Activated CD4-positive, alpha-beta memory T cell treated with anti-CD3 and anti-CD28 coated beads for 36 hours (primary cell): ENCODE measurements at regions not wholly inside any gene's neighbourhood (a gene's known extent, or its start where the extent isn't known, plus 50 kb on each side); places are given as distances from the start of the nearest gene placed in this dataset.

Experiments
- CTCF ChIA-PET: fragments of 350-600 bp; sonication (Branson Sonifier 250); formaldehyde crosslinking; loops from one replicate; lab custom pipeline; 2021; ENCODE audit warnings: antibody characterized with exemption, inconsistent platforms; lab: Charles Lee
- POLR2A ChIA-PET: fragments of 350-600 bp; sonication (Branson Sonifier 250); formaldehyde crosslinking; loops from one replicate; lab custom pipeline; 2021; ENCODE audit warnings: antibody characterized with exemption; lab: Charles Lee
- DNase-seq: peaks from one replicate; pipeline ENCODE4 v3.0.0-alpha.2; 2020
- H3K27ac Mint-ChIP-seq: one replicate; pipeline ENCODE4 v1.8.0; 2021; ENCODE audit warnings: mixed read lengths
- H3K27me3 Mint-ChIP-seq: one replicate; pipeline ENCODE4 v1.8.0; 2021; ENCODE audit warnings: mixed read lengths
- H3K36me3 Mint-ChIP-seq: one replicate; pipeline ENCODE4 v1.8.0; 2021; ENCODE audit warnings: mixed read lengths
- H3K4me1 Mint-ChIP-seq: one replicate; pipeline ENCODE4 v1.8.0; 2021; ENCODE audit warnings: low read depth, mixed read lengths
- H3K4me3 Mint-ChIP-seq: one replicate; pipeline ENCODE4 v1.8.0; 2021; ENCODE audit warnings: mild to moderate bottlenecking, mixed read lengths
- H3K9me3 Mint-ChIP-seq: one replicate; pipeline ENCODE4 v1.8.0; 2021; ENCODE audit warnings: mixed read lengths
- intact Hi-C: fragments of 100-400 bp; cut with micrococcal nuclease; formaldehyde crosslinking; loops from one replicate; pipeline ENCODE4 v1.15.1; 2023

DNA sequence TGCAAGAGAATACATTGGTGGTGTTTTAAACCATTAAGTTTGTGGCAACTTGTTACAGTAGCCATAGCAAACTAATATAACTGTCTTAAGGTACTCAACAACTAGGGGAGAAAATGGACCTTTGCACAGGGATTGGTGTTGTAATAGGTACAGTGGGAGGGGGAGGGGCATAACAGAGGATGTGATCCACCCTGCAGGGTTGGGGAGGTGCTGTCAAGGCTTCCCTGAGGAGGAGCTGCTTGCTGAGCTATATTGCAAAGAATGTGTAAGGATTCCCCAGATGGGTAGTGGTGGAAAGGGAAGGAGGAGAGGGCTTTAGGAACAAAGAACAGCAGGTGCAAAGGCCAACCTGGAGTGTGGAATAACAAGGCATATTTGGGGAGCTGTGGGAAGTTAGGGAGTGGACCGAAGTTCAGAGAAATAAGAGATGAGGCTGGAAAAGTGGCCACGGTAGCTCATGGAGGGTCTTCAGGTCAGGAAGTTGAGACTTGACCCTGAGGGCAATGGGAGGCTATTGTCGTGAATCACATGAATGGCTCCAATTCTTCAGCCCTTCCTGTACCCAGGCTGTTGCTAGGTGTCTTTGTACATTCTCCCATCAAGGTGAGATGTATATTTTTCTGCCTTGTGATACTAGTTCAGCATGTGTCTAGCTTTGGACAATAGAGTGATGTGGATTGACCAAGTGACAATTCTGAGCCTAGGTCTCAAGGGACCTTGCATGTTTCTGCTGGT, 168.6 kb upstream of the CSF3R start:
- Mint-ChIP-seq H3K4me3 (no peak overlapping the region), H3K9me3 (no peaks in the 10 kb centered on the region), H3K27me3 (peaks cover 31% of the 10 kb centered on the region), H3K36me3 (no peaks in the 10 kb centered on the region), H3K27ac (no peak overlapping the region), H3K4me1 (no peaks in the 10 kb centered on the region)
- ChIA-PET POLR2A (no interaction called here), CTCF (interaction anchor here (0.7 to 2.4 kb wide), 7 partner anchors 8 to 135 kb away, joined by 3 to 12 read pairs (median 3); no protein-coding TSS in a partner anchor)
- intact Hi-C loops = no loop called here
- DNase-seq = no peak

DNA sequence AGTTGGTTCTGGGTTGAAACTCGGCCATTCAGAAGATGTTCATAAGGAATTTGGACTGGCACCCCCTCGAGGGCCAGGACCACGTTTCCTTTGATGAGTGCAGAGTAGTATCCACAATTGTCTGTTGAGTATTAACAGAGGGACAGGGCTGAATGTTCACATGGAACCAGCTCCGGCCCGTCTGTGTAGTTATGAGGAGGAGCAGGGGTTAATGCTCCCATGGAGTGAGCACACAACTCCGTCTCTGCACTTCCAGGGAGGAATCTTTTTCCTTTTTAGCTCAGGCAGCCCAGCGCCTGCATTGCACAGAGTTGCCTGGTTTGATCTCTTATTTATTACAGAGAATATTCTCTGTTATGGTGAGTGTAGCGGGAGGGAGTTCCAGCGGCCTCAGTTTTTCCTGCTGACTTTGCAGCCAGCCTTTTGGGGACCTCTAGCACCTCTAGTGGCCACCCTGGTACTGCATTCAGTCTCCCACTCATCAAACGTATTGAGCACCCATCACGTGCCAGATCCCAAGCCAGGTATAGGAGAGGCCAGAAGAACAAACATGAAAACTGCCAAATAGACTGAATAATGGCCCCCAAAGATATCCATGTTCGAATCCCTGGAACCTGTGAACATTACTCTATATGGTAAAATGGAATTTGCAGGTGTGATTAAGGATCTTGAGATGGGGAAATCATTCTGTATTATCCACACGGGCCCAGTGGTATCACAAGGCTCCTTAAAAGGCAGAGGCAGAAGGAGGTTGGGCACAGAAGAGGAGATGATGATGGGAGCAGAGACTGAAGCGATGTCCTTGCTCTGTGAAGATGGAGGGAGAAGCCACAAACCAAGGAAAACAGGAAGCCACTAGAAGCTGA, 167.7 kb upstream of the CSF3R start:
- H3K27me3 Mint-ChIP-seq = peaks cover 29% of the 10 kb centered on the region
- H3K4me3 Mint-ChIP-seq = no peak overlapping the region

DNA sequence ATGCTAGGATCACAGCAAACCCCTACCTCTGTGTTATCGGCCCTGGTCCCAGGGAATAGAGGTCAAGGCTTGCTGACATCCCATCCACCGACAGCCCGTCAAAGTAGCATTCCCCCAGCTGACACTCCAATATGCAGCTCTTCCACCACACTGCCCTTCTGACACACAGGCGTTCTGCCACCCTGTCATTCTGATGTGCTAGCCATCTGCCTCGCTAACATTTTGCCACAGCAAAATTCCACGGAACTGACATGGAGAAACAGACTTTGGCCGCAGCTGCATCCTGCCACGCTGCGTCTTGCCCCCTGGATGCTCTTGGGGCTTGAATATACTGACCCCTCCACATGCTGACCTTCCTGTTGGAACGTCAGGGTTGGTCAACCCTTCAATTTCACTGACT, 163.2 kb upstream of the CSF3R start:
- peaks cover 18% of the 10 kb centered on the region for H3K27me3 Mint-ChIP-seq
- ChIA-PET POLR2A (no interaction called here), CTCF (no interaction called here)
- no peak for DNase-seq
- no peak overlapping the region for H3K27ac Mint-ChIP-seq
- H3K4me3 Mint-ChIP-seq = no peak overlapping the region
- H3K4me1 Mint-ChIP-seq = no peaks in the 10 kb centered on the region
- no peaks in the 10 kb centered on the region for H3K9me3 Mint-ChIP-seq
- H3K36me3 Mint-ChIP-seq = no peaks in the 10 kb centered on the region
- intact Hi-C loops = no loop called here

More for the DNA sequence above, 167.7 kb upstream of the CSF3R start:
- no peak overlapping the region for H3K27ac Mint-ChIP-seq
- no peaks in the 10 kb centered on the region for H3K36me3 Mint-ChIP-seq
- peak; percentile 79 for DNase-seq
- CTCF ChIA-PET = interaction anchor here (0.7 to 2.4 kb wide), 9 partner anchors 10 to 134 kb away, joined by 3 to 12 read pairs (median 3); no protein-coding TSS in a partner anchor
- POLR2A ChIA-PET = no interaction called here
- intact Hi-C loops = no loop called here
- no peaks in the 10 kb centered on the region for H3K9me3 Mint-ChIP-seq
- no peaks in the 10 kb centered on the region for H3K4me1 Mint-ChIP-seq

DNA sequence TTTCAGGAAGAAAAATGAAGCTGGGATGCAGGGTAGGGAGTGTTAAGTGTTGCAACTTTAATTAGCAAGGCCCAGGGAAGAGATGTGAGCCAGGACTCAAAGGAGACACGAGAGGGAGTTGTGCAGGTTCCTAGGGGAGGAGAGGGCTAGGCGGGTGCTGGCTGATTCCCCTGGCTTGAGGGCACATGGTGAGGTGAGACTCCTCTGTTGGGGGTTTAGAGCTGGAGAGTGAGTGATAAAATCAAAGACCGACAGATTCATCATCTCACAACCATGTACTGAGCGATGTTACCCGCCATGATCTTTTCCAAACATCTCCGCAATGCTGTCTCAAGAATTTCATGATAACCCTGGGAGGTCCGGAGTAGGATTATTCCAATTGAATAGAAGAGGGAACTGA, 161.8 kb upstream of the CSF3R start:
- intact Hi-C loops = no loop called here
- H3K4me1 Mint-ChIP-seq = no peaks in the 10 kb centered on the region
- H3K27ac Mint-ChIP-seq = no peak overlapping the region
- no peak for DNase-seq
- H3K36me3 Mint-ChIP-seq = no peaks in the 10 kb centered on the region
- peaks cover 8% of the 10 kb centered on the region for H3K27me3 Mint-ChIP-seq
- H3K9me3 Mint-ChIP-seq = no peaks in the 10 kb centered on the region
- H3K4me3 Mint-ChIP-seq = no peak overlapping the region
- CTCF ChIA-PET = no interaction called here
- POLR2A ChIA-PET = no interaction called here

DNA sequence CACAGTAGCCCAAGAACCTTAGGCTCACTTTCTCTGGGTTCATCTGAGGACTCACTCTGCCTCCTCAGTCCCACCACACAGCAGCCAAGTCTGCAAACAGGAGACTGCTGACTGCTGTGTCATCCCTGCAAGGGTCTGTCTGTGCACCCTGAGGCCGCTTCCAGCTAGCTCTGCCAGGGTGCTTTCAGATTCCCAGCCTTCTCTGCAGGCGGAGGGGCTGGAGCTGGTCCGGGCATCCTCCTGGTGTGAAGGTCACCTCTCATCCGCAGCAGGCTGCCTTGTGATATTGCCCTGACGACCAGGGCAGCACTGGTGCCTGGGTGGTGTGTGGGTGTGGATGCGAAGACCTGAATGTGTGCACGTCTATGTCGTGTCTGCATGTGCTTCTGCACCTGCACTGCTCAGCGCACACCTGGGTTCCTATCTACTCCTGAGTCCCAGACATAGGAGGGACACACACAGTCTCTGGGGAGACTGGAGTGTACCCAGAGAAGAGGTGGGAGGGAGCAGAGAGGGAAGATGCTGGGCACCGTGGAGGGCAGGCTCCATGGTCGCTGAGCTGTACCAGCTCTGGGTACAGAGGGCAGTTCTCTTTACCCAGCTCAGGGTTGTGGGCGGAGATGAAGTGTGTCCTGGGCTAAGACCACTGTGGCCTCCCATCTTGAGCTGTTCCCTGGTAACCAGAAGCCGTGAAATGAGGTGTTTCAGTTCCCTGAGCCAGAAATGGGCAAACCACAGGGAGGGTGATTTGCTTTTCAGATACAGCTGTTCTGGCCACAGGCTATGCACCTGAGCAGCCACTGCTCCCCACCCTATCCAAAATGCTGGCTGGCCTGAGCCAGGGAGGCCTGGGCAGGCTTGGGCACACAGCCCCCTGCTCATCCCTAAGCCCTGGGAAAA, 160.9 kb upstream of the CSF3R start:
- Mint-ChIP-seq H3K4me1 (no peaks in the 10 kb centered on the region), H3K9me3 (no peaks in the 10 kb centered on the region), H3K4me3 (no peak overlapping the region), H3K27me3 (peaks cover 8% of the 10 kb centered on the region), H3K27ac (no peak overlapping the region), H3K36me3 (no peaks in the 10 kb centered on the region)
- ChIA-PET CTCF (interaction anchor here (0.8 kb wide), 1 partner anchor 8 kb away, joined by 3 read pairs; no protein-coding TSS in a partner anchor), POLR2A (no interaction called here)
- intact Hi-C loops = no loop called here
- DNase-seq = no peak

DNA sequence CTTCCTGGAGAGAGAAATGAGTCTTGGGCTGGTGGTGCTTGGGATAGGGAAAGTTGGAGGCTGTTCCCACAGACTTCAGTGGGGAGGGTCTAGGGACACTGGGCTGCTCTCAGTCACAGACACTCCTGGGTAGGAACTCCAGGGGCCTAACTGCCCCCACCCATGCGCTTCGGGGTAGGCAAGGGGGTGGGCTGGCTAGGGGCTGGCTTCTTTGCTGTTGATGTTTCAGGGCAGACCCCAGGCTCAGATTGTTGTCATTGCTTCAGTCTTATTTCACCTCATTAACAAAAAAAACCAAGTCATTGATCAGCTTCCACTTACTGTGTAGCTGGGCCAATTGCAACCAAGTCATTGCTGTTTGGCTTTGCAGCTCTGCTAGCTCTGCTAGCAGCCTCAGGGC, 160.1 kb upstream of the CSF3R start:
- CTCF ChIA-PET = interaction anchor here (0.8 kb wide), 1 partner anchor 9 kb away, joined by 3 read pairs; no protein-coding TSS in a partner anchor
- DNase-seq = no peak
- Mint-ChIP-seq H3K4me3 (no peak overlapping the region), H3K4me1 (no peaks in the 10 kb centered on the region), H3K27me3 (peaks cover 3% of the 10 kb centered on the region), H3K27ac (no peak overlapping the region), H3K9me3 (no peaks in the 10 kb centered on the region), H3K36me3 (no peaks in the 10 kb centered on the region)
- intact Hi-C loops = no loop called here
- POLR2A ChIA-PET = no interaction called here

DNA sequence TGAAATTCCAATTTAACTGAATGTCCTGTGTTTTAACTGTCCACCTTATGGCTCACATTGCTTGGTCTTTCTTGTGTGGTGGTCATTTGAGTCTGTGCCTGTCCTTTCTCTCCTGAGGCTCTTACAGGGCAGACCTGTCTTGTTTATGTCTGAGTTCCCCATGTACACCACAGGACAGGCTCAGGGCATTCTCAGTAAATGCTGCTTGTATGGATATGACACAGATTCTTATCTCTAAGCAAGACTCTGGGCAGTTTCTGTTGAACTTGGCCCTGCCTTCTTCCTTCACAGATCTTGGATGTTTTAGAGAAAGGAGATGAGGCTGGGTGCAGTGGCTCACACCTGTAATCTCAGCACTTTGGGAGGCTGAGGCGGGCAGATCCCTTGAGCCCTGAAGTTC, 159.1 kb upstream of the CSF3R start:
- CTCF ChIA-PET = no interaction called here
- DNase-seq = no peak
- Mint-ChIP-seq H3K4me1 (no peaks in the 10 kb centered on the region), H3K27me3 (peaks cover 3% of the 10 kb centered on the region), H3K36me3 (no peaks in the 10 kb centered on the region), H3K27ac (no peak overlapping the region), H3K9me3 (no peaks in the 10 kb centered on the region), H3K4me3 (no peak overlapping the region)
- POLR2A ChIA-PET = no interaction called here
- intact Hi-C loops = no loop called here

DNA sequence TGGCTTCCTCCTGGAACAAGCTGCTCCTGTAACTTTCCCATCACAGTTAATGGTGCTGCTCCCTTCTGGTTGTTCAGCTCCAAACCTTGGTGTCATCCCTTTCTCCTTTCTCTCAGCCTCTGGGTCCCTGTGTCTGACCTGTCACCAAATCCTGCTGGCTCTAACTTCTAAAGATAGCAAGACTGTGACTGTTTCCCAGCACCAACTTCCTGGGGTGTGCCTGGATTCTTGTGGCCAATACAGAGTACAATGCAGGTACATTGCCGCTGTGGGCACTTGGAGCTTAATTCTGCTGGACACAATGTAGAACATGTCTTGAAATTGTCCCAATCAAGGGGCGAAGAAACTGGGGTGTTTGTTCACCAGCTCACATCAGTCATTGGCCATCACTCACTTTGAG, 156.7 kb upstream of the CSF3R start:
- POLR2A ChIA-PET = no interaction called here
- CTCF ChIA-PET = no interaction called here
- Mint-ChIP-seq H3K4me3 (no peak overlapping the region), H3K9me3 (no peaks in the 10 kb centered on the region), H3K36me3 (no peaks in the 10 kb centered on the region), H3K27ac (no peak overlapping the region), H3K4me1 (no peaks in the 10 kb centered on the region), H3K27me3 (no peaks in the 10 kb centered on the region)
- no peak for DNase-seq
- intact Hi-C loops = no loop called here

DNA sequence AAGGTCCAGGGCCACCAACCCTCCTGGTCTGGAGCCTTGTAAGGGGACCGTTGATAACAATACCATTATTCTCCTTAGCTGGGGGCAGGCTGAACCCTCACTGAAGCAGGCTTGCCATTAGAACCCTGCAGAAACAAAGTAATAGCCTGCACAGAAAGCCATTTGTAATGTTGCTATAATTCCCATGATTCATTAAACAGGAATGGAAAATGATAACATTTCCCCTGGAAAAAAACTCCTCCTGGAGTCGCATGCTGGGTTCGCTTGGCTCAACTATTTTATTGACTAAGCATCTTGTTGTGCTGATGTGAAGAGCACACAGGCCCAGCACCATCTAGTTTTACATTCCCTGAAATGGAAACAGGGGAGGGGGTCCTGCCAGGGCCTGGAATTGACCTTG, 155.6 kb upstream of the CSF3R start:
- no peak for DNase-seq
- POLR2A ChIA-PET = no interaction called here
- Mint-ChIP-seq H3K27me3 (no peaks in the 10 kb centered on the region), H3K27ac (no peak overlapping the region), H3K4me3 (no peak overlapping the region), H3K36me3 (no peaks in the 10 kb centered on the region), H3K9me3 (no peaks in the 10 kb centered on the region), H3K4me1 (no peaks in the 10 kb centered on the region)
- intact Hi-C loops = no loop called here
- CTCF ChIA-PET = no interaction called here

DNA sequence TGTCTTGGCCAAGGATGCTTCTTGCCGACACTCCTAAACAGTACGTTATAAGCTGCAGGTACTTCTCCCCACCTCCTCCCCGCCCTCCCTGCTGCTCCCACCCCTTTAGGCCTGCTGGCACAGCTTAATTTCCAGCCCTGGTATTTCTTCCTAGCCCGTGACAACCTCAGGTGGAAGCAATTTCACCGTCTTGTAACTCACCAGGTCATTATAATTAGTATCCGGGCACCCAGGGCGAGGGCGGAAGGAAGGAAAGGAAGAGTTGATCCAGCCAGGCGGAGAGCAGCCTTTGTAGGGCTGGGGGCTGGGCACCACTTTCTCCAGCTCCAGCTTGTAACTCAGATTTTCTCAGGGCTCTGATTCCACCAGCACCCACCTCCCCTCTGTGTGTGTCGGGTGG, 153.5 kb upstream of the CSF3R start:
- H3K36me3 Mint-ChIP-seq = no peaks in the 10 kb centered on the region
- H3K27ac Mint-ChIP-seq = no peak overlapping the region
- CTCF ChIA-PET = no interaction called here
- H3K9me3 Mint-ChIP-seq = no peaks in the 10 kb centered on the region
- H3K4me1 Mint-ChIP-seq = no peaks in the 10 kb centered on the region
- no peak for DNase-seq
- POLR2A ChIA-PET = no interaction called here
- no peak overlapping the region for H3K4me3 Mint-ChIP-seq
- H3K27me3 Mint-ChIP-seq = no peaks in the 10 kb centered on the region
- intact Hi-C loops = no loop called here

DNA sequence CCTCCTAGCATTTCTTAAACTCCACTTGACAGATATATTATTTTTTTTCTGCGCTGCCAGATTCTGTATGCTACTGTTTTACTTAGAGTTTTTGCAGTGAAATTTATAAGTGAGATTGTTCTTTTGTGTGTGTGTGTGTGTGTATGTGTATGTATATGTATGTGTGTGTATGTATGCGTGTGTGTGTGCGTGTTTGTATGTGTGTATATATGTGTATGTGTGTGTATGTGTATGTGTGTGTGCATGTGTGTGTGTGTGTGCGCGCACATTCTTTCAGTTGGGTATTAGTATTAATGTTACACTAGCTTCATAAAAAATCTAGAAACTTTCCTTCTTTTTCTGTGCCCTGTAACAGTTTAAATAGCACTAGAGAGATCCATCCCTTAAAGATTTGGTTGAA, 152.6 kb upstream of the CSF3R start:
- POLR2A ChIA-PET = no interaction called here
- CTCF ChIA-PET = interaction anchor here (0.7 to 1.3 kb wide), 2 partner anchors 15 to 75 kb away, joined by 3 to 4 read pairs; no protein-coding TSS in a partner anchor
- intact Hi-C loops = no loop called here
- no peak for DNase-seq
- no peaks in the 10 kb centered on the region for H3K36me3 Mint-ChIP-seq
- H3K4me3 Mint-ChIP-seq = no peak overlapping the region
- H3K9me3 Mint-ChIP-seq = no peaks in the 10 kb centered on the region
- no peaks in the 10 kb centered on the region for H3K27me3 Mint-ChIP-seq
- no peak overlapping the region for H3K27ac Mint-ChIP-seq
- no peaks in the 10 kb centered on the region for H3K4me1 Mint-ChIP-seq

DNA sequence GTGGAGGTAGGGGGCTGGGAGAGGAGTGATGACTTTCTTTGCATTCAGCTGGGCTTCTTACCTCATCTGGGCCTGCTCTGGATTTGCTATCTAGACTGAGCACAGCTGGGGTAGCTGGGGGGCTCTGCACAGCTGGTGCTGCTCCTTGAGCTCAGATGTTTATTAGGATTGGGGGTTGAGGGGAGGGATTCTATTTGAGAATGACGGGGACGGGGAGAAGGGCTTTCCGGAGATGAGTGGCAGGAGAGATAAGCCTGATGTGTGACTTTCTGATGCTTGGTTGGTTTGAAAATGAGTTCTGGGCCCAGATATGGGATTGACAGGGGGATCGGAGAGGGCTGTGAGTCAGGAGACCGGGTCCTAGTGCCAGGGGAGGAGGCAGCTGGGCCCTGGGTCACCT, 146.1 kb upstream of the CSF3R start:
- Mint-ChIP-seq H3K27me3 (peaks cover 1% of the 10 kb centered on the region), H3K4me1 (no peaks in the 10 kb centered on the region), H3K27ac (no peak overlapping the region), H3K4me3 (no peak overlapping the region), H3K36me3 (no peaks in the 10 kb centered on the region), H3K9me3 (no peaks in the 10 kb centered on the region)
- CTCF ChIA-PET = interaction anchor here (1.0 to 1.2 kb wide), 3 partner anchors 19 to 112 kb away, joined by 3 to 4 read pairs (median 4); no protein-coding TSS in a partner anchor
- POLR2A ChIA-PET = no interaction called here
- DNase-seq = no peak
- intact Hi-C loops = no loop called here
